Brain microvascular endothelial cell (primary cell): ENCODE measurements at regions not wholly inside any gene's neighbourhood (a gene's known extent, or its start where the extent isn't known, plus 50 kb on each side); places are given as distances from the start of the nearest gene placed in this dataset.
"Not testable (repeated sequence)": the region's sequence is repeated elsewhere in the genome, so short reads cannot be mapped to it uniquely, and the experiment has no call there.

Experiments
- DNase-seq: peaks from one replicate; pipeline ENCODE4 v3.0.0-alpha.2; 2020
- H3K27ac ChIP-seq: fragments of 250-450 bp; sonication (Bioruptor Pico); 2 replicates; pipeline ENCODE4 v1.5.1; 2020; ENCODE audit warnings: mild to moderate bottlenecking, moderate library complexity
- H3K27me3 ChIP-seq: fragments of 250-450 bp; sonication (Bioruptor Pico); replicated peaks from 2 replicates; pipeline ENCODE4 v1.5.1; 2020; ENCODE audit warnings: mild to moderate bottlenecking
- H3K36me3 ChIP-seq: fragments of 250-450 bp; sonication (Bioruptor Pico); replicated peaks from 2 replicates; pipeline ENCODE4 v1.5.1; 2020; ENCODE audit warnings: mild to moderate bottlenecking
- H3K4me3 ChIP-seq: 2 replicates; pipeline ENCODE4 v1.5.1; 2011; ENCODE audit warnings: low read depth, mild to moderate bottlenecking, control low read depth, low read length, moderate library complexity
- CTCF ChIP-seq: IDR thresholded peaks from 2 replicates; pipeline ENCODE4 v1.5.1; 2011; ENCODE audit warnings: low read depth, mild to moderate bottlenecking, moderate library complexity, low read length, control low read depth, inconsistent platforms; ENCODE audit errors: missing control alignments
- in situ Hi-C: cut with HindIII; loops from 2 replicates; pipeline ENCODE4 v1.10.0; 2017; ENCODE audit warnings: low sequenced_read_pairs, low pct_ligation_motif_present

- peak; percentile 46 for DNase-seq
- no peak overlapping the region for H3K27ac ChIP-seq
- TF ChIP-seq CTCF, result no peak
- H3K4me3 ChIP-seq, result no peak overlapping the region
- no peaks in the 10 kb centered on the region for H3K27me3 ChIP-seq
- in situ Hi-C loops, result no loop called here
- no peaks in the 10 kb centered on the region for H3K36me3 ChIP-seq
These were observed 77.7 kb downstream of the TRIM43 start for GRCh38 chr2:95669441-95669991.

- in situ Hi-C loops, result no loop called here
- Histone ChIP-seq H3K4me3 (no peak overlapping the region), H3K27ac (no peak overlapping the region), H3K36me3 (no peaks in the 10 kb centered on the region), H3K27me3 (no peaks in the 10 kb centered on the region)
- no peak for TF ChIP-seq CTCF
- DNase-seq, result peak; percentile 37
These were observed 78.4 kb downstream of the TRIM43 start for GRCh38 chr2:95670167-95670566.

- Histone ChIP-seq H3K27ac (no peak overlapping the region), H3K36me3 (no peaks in the 10 kb centered on the region), H3K4me3 (no peak overlapping the region), H3K27me3 (no peaks in the 10 kb centered on the region)
- DNase-seq, result no peak
- in situ Hi-C loops, result no loop called here
- TF ChIP-seq CTCF, result no peak
These were observed 78.9 kb downstream of the TRIM43 start for GRCh38 chr2:95670686-95671085.

- H3K4me3 ChIP-seq, in situ Hi-C loops, H3K36me3 ChIP-seq, H3K27ac ChIP-seq, DNase-seq, H3K27me3 ChIP-seq: not testable (repeated sequence)
These were observed 79.4 kb downstream of the TRIM43 start for GRCh38 chr2:95671171-95671570.

GRCh38 chr2:95671992-95672391 is 80.2 kb downstream of the TRIM43 start:
- H3K36me3 ChIP-seq, H3K27ac ChIP-seq, H3K4me3 ChIP-seq, DNase-seq, in situ Hi-C loops, H3K27me3 ChIP-seq: not testable (repeated sequence)

GRCh38 chr2:95672500-95672899 is 80.7 kb downstream of the TRIM43 start:
- H3K4me3 ChIP-seq, H3K27ac ChIP-seq, H3K27me3 ChIP-seq, DNase-seq, H3K36me3 ChIP-seq, in situ Hi-C loops: not testable (repeated sequence)

GRCh38 chr2:95674186-95674585 is 82.4 kb downstream of the TRIM43 start:
- Histone ChIP-seq H3K27me3 (no peaks in the 10 kb centered on the region), H3K4me3 (no peak overlapping the region), H3K36me3 (no peaks in the 10 kb centered on the region), H3K27ac (no peak overlapping the region)
- DNase-seq, result no peak
- in situ Hi-C loops, result no loop called here
- no peak for TF ChIP-seq CTCF

- H3K4me3 ChIP-seq, H3K27ac ChIP-seq, H3K36me3 ChIP-seq, H3K27me3 ChIP-seq, in situ Hi-C loops, DNase-seq: not testable (repeated sequence)
These were observed 84.8 kb downstream of the TRIM43 start for GRCh38 chr2:95676573-95676972.
